Stomach (tissue), 4 donors: ENCODE measurements at regions not wholly inside any gene's neighbourhood (a gene's known extent, or its start where the extent isn't known, plus 50 kb on each side); places are given as distances from the start of the nearest gene placed in this dataset.

Experiments
- CTCF ChIP-seq, 7 experiments: fragments of 450-650 bp in 4 of 7; fragments of 200-600 bp in 3 of 7; sonication (generic) in 3 of 7; IDR thresholded peaks; one replicate each; pipeline ENCODE4 v1.5.1; 2016 to 2019; ENCODE audit warnings: antibody characterized with exemption in 7 of 7, control low read depth in 2 of 7, mild to moderate bottlenecking in 1 of 7
- POLR2AphosphoS5 ChIP-seq, 3 donors: sonication (generic); formaldehyde crosslinking; IDR thresholded peaks; one replicate each; pipeline ENCODE4 v1.6.1; 2016; ENCODE audit warnings: antibody characterized with exemption in 3 of 3

- TF ChIP-seq CTCF (IDR thresholded peaks at IDR 0.05) (no peak), POLR2AphosphoS5 (IDR thresholded peaks at IDR 0.05) (no peak)
These were observed 623.4 kb upstream of the IGFBP3 start for GRCh38 chr7:46544396-46545008.
